Ascending aorta (tissue), 2 donors: ENCODE measurements at regions not wholly inside any gene's neighbourhood (a gene's known extent, or its start where the extent isn't known, plus 50 kb on each side); places are given as distances from the start of the nearest gene placed in this dataset.

Experiments used
- DNase-seq, 2 donors: peaks; one replicate each; pipeline ENCODE4 v3.0.0-alpha.2; 2019; ENCODE audit warnings: low spot score in 2 of 2
- H3K27ac ChIP-seq, 2 donors: fragments of 200-600 bp; sonication (generic); one replicate each; pipeline ENCODE4 v1.5.1; 2016 to 2017; ENCODE audit warnings: mild to moderate bottlenecking in 1 of 2
- H3K27me3 ChIP-seq: fragments of 200-600 bp; sonication (generic); one replicate; pipeline ENCODE4 v1.5.1; 2017
- H3K36me3 ChIP-seq, 2 donors: fragments of 200-600 bp; sonication (generic); one replicate each; pipeline ENCODE4 v1.5.1; 2016
- H3K4me1 ChIP-seq, 2 donors: fragments of 200-600 bp; sonication (generic); one replicate each; pipeline ENCODE4 v1.5.1; 2016 to 2017; ENCODE audit warnings: mild to moderate bottlenecking in 1 of 2
- H3K4me3 ChIP-seq, 2 donors: fragments of 200-600 bp; sonication (generic); one replicate each; pipeline ENCODE4 v1.5.1; 2016 to 2017; ENCODE audit warnings: mild to moderate bottlenecking in 1 of 2
- H3K9me3 ChIP-seq, 2 donors: fragments of 200-600 bp; sonication (generic); one replicate each; pipeline ENCODE4 v1.5.1; 2016
- CTCF ChIP-seq, 3 experiments: fragments of 200-600 bp in 2 of 3; fragments of 450-650 bp in 1 of 3; sonication (generic) in 2 of 3; IDR thresholded peaks; one replicate each; pipeline ENCODE4 v1.5.1; 2016 to 2019; ENCODE audit warnings: antibody characterized with exemption in 3 of 3, mild to moderate bottlenecking in 1 of 3, moderate library complexity in 1 of 3
- intact Hi-C: fragments of 100-400 bp; cut with DNase I; formaldehyde crosslinking; loops from one replicate; pipeline ENCODE4 v1.15.1; 2023

- intact Hi-C loops: no loop called here
- Histone ChIP-seq H3K9me3 (no peaks in the 10 kb centered on the region), H3K36me3 (no peaks in the 10 kb centered on the region), H3K27me3 (no peaks in the 10 kb centered on the region), H3K4me3 (no peak overlapping the region), H3K27ac (no peak overlapping the region), H3K4me1 (peaks cover 3 to 9% of the 10 kb centered on the region in 2 donors)
- TF ChIP-seq CTCF (IDR thresholded peaks at IDR 0.05): no peak
- peak in 1 of 2 donors; percentile 47 for DNase-seq
Measured at GRCh38 chr1:228975238-228975907, 240.1 kb downstream of the RHOU start.

- no peak for TF ChIP-seq CTCF (IDR thresholded peaks at IDR 0.05)
- Histone ChIP-seq H3K4me1 (peaks cover 3 to 9% of the 10 kb centered on the region in 2 donors), H3K36me3 (no peaks in the 10 kb centered on the region), H3K4me3 (no peak overlapping the region), H3K27ac (no peak overlapping the region), H3K27me3 (no peaks in the 10 kb centered on the region), H3K9me3 (no peaks in the 10 kb centered on the region)
- intact Hi-C loops: no loop called here
- no peak for DNase-seq
Measured at GRCh38 chr1:228976316-228976715, 241.0 kb downstream of the RHOU start.

- no peak overlapping the region for H3K27ac ChIP-seq
- H3K4me1 ChIP-seq: peaks cover 3 to 9% of the 10 kb centered on the region in 2 donors
- TF ChIP-seq CTCF (IDR thresholded peaks at IDR 0.05): no peak
Measured at GRCh38 chr1:228977307-228977706, 242.0 kb downstream of the RHOU start.

GRCh38 chr1:228977741-228978140 lies 242.5 kb downstream of the RHOU start:
- peak in 1 of 2 donors; percentile 35 for DNase-seq
- no peaks in the 10 kb centered on the region for H3K36me3 ChIP-seq
- no peaks in the 10 kb centered on the region for H3K9me3 ChIP-seq
- H3K4me3 ChIP-seq: no peak overlapping the region
- no peak for TF ChIP-seq CTCF (IDR thresholded peaks at IDR 0.05)
- H3K4me1 ChIP-seq: peaks cover 3 to 9% of the 10 kb centered on the region in 2 donors
- no peak overlapping the region for H3K27ac ChIP-seq
- intact Hi-C loops: no loop called here
- H3K27me3 ChIP-seq: no peaks in the 10 kb centered on the region

More at GRCh38 chr1:228977307-228977706, 242.0 kb downstream of the RHOU start:
- no peak overlapping the region for H3K4me3 ChIP-seq
- intact Hi-C loops: no loop called here
- no peaks in the 10 kb centered on the region for H3K9me3 ChIP-seq
- no peaks in the 10 kb centered on the region for H3K27me3 ChIP-seq
- H3K36me3 ChIP-seq: no peaks in the 10 kb centered on the region
- DNase-seq: no peak

- TF ChIP-seq CTCF (IDR thresholded peaks at IDR 0.05): no peak
- intact Hi-C loops: no loop called here
- Histone ChIP-seq H3K4me1 (peaks cover 3 to 9% of the 10 kb centered on the region in 2 donors), H3K27ac (no peak overlapping the region), H3K4me3 (peak overlapping the region in 1 of 2 donors; percentile 9), H3K36me3 (no peaks in the 10 kb centered on the region), H3K9me3 (no peaks in the 10 kb centered on the region), H3K27me3 (no peaks in the 10 kb centered on the region)
- DNase-seq: peak in 1 of 2 donors; percentile 68
Measured at GRCh38 chr1:228978484-228979324, 243.4 kb downstream of the RHOU start.
